ENCODE measurements at regions not wholly inside any gene's neighbourhood (a gene's known extent, or its start where the extent isn't known, plus 50 kb on each side); places are given as distances from the start of the nearest gene placed in this dataset.

- Histone ChIP-seq H3K27me3 (no peaks in the 10 kb centered on the region), H3K36me3 (no peaks in the 10 kb centered on the region), H3K9me3 (no peaks in the 10 kb centered on the region), H3K4me1 (no peaks in the 10 kb centered on the region), H3K27ac (no peak overlapping the region), H3K4me3 (no peak overlapping the region)
- TF ChIP-seq CTCF (IDR thresholded peaks at IDR 0.05) (no peak), POLR2A (IDR thresholded peaks at IDR 0.05) (no peak), POLR2AphosphoS5 (IDR thresholded peaks at IDR 0.05; ENCODE audit: insufficient read depth in 1 of 2, low read depth in 1 of 2) (no peak)
- intact Hi-C loops (cut with DNase I), result no loop called here
- DNase-seq (ENCODE audit: extremely low spot score in 2 of 2), result no peak
Measured at GRCh38 chr3:162605651-162606204, 1109.1 kb downstream of the OTOL1 start.

GRCh38 chr3:162610261-162610660 lies 1113.7 kb downstream of the OTOL1 start:
- no peak for TF ChIP-seq POLR2A (IDR thresholded peaks at IDR 0.05)
- no peak for TF ChIP-seq CTCF (IDR thresholded peaks at IDR 0.05)
- no peaks in the 10 kb centered on the region for H3K27me3 ChIP-seq
- H3K27ac ChIP-seq, result no peak overlapping the region
- no peaks in the 10 kb centered on the region for H3K36me3 ChIP-seq
- no peak overlapping the region for H3K4me3 ChIP-seq
- no peak for DNase-seq (ENCODE audit: extremely low spot score in 2 of 2)
- no peaks in the 10 kb centered on the region for H3K9me3 ChIP-seq
- H3K4me1 ChIP-seq, result no peaks in the 10 kb centered on the region
- intact Hi-C loops (cut with DNase I), result no loop called here

GRCh38 chr3:162612991-162613390 lies 1116.4 kb downstream of the OTOL1 start:
- H3K4me1 ChIP-seq, result no peaks in the 10 kb centered on the region
- no peak for DNase-seq (ENCODE audit: extremely low spot score in 2 of 2)
- H3K27me3 ChIP-seq, result no peaks in the 10 kb centered on the region
- H3K4me3 ChIP-seq, result no peak overlapping the region
- intact Hi-C loops (cut with DNase I), result no loop called here
- no peaks in the 10 kb centered on the region for H3K36me3 ChIP-seq
- no peak overlapping the region for H3K27ac ChIP-seq
- no peaks in the 10 kb centered on the region for H3K9me3 ChIP-seq
- TF ChIP-seq POLR2A (IDR thresholded peaks at IDR 0.05) (no peak), CTCF (IDR thresholded peaks at IDR 0.05) (no peak), POLR2AphosphoS5 (IDR thresholded peaks at IDR 0.05; ENCODE audit: insufficient read depth in 1 of 2, low read depth in 1 of 2) (no peak)

GRCh38 chr3:162626172-162626571 lies 1129.6 kb downstream of the OTOL1 start:
- Histone ChIP-seq H3K27ac (no peak overlapping the region), H3K27me3 (no peaks in the 10 kb centered on the region), H3K9me3 (no peaks in the 10 kb centered on the region), H3K36me3 (no peaks in the 10 kb centered on the region), H3K4me3 (no peak overlapping the region), H3K4me1 (no peaks in the 10 kb centered on the region)
- intact Hi-C loops (cut with DNase I), result no loop called here
- no peak for TF ChIP-seq POLR2AphosphoS5 (IDR thresholded peaks at IDR 0.05; ENCODE audit: insufficient read depth in 1 of 2, low read depth in 1 of 2)
- TF ChIP-seq CTCF (IDR thresholded peaks at IDR 0.05), result no peak
- no peak for TF ChIP-seq POLR2A (IDR thresholded peaks at IDR 0.05)
- no peak for DNase-seq (ENCODE audit: extremely low spot score in 2 of 2)

- intact Hi-C loops (cut with DNase I), result no loop called here
- no peaks in the 10 kb centered on the region for H3K4me1 ChIP-seq
- H3K27ac ChIP-seq, result no peak overlapping the region
- H3K4me3 ChIP-seq, result no peak overlapping the region
- H3K9me3 ChIP-seq, result no peaks in the 10 kb centered on the region
- TF ChIP-seq CTCF (IDR thresholded peaks at IDR 0.05) (no peak), POLR2AphosphoS5 (IDR thresholded peaks at IDR 0.05; ENCODE audit: insufficient read depth in 1 of 2, low read depth in 1 of 2) (no peak)
- DNase-seq (ENCODE audit: extremely low spot score in 2 of 2), result no peak
- no peaks in the 10 kb centered on the region for H3K27me3 ChIP-seq
- no peaks in the 10 kb centered on the region for H3K36me3 ChIP-seq
Measured at GRCh38 chr3:162628531-162628930, 1131.9 kb downstream of the OTOL1 start.
